Ishikawa (cell line): ENCODE measurements at regions not wholly inside any gene's neighbourhood (a gene's known extent, or its start where the extent isn't known, plus 50 kb on each side); places are given as distances from the start of the nearest gene placed in this dataset.

Source experiments
- CEBPB ChIP-seq: IDR thresholded peaks from 2 replicates; pipeline ENCODE4 v1.6.1; 2012
- CREB1 ChIP-seq: IDR thresholded peaks from 2 replicates; pipeline ENCODE4 v1.6.1; 2012; ENCODE audit warnings: low read depth
- EGR1 ChIP-seq: IDR thresholded peaks from 2 replicates; pipeline ENCODE4 v1.6.1; 2012
- EP300 ChIP-seq: IDR thresholded peaks from 2 replicates; pipeline ENCODE4 v1.6.1; 2012; ENCODE audit warnings: borderline replicate concordance
- FOXM1 ChIP-seq: IDR thresholded peaks from 2 replicates; pipeline ENCODE4 v1.6.1; 2012; ENCODE audit warnings: low read depth, borderline replicate concordance
- NFIC ChIP-seq: IDR thresholded peaks from 2 replicates; pipeline ENCODE4 v1.6.1; 2012
- RAD21 ChIP-seq: IDR thresholded peaks from 2 replicates; pipeline ENCODE4 v1.6.1; 2012; ENCODE audit warnings: low read depth
- TAF1 ChIP-seq: IDR thresholded peaks from 2 replicates; pipeline ENCODE4 v1.6.1; 2012; ENCODE audit warnings: low read depth, mild to moderate bottlenecking
- TCF12 ChIP-seq: IDR thresholded peaks from 2 replicates; pipeline ENCODE4 v1.6.1; 2012; ENCODE audit warnings: low read depth
- TEAD4 ChIP-seq: IDR thresholded peaks from 2 replicates; pipeline ENCODE4 v1.6.1; 2012
- YY1 ChIP-seq: IDR thresholded peaks from 2 replicates; pipeline ENCODE4 v1.6.1; 2012; ENCODE audit warnings: low read depth
- ZBTB7A ChIP-seq: IDR thresholded peaks from 2 replicates; pipeline ENCODE4 v1.6.1; 2012; ENCODE audit warnings: low read depth
- TF ChIP-seq, protein P1 (sequence below): IDR thresholded peaks from 2 replicates; pipeline ENCODE4 v1.6.1; 2012
- TF ChIP-seq, protein P2 (sequence below): IDR thresholded peaks from 2 replicates; pipeline ENCODE4 v1.6.1; 2012
- TF ChIP-seq, protein P3 (sequence below): IDR thresholded peaks from 2 replicates; pipeline ENCODE4 v1.6.1; 2012; ENCODE audit warnings: low read depth, mild to moderate bottlenecking

DNA sequence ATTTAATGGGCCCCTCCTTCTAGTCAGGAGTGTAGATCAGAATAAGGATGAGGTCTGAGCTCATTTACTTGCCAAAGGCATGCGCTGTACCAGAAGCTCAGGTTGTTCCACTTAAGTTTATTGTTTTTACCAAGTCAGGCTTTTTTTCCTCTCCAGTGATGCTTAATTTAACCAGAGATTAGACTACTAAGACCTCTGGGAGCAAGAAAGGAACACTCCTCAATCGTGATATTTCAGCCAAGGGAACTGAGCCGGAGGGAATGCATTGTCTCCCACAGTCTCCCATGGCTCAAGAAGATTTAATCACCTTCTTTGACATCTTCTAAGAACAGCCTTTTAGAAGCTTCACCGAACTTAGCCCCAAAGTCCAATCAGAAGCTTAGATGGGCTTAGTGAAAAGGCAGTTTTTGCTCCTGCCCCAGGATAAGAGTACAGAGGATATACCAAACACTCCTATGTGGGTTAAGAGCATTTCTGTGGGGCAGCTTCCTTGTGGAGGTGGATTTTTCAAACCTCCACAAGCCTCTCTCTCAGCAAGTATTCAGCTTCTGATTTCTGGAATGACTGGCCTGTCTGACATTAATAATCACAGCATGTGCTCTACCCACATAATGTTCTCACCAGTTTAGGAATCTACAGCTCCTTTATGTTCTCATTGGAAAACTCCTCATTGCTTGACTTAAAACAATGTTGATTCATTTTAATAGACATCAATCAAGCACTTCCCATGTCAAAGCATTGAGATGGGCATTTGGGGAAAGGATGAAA, 322.7 kb downstream of the SUCLA2 start:
- TF ChIP-seq FOXM1 (no peak), EP300 (no peak), CEBPB (no peak), YY1 (no peak), RAD21 (no peak)
- TF ChIP-seq, protein P1, sequence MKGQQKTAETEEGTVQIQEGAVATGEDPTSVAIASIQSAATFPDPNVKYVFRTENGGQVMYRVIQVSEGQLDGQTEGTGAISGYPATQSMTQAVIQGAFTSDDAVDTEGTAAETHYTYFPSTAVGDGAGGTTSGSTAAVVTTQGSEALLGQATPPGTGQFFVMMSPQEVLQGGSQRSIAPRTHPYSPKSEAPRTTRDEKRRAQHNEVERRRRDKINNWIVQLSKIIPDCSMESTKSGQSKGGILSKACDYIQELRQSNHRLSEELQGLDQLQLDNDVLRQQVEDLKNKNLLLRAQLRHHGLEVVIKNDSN: no peak

DNA sequence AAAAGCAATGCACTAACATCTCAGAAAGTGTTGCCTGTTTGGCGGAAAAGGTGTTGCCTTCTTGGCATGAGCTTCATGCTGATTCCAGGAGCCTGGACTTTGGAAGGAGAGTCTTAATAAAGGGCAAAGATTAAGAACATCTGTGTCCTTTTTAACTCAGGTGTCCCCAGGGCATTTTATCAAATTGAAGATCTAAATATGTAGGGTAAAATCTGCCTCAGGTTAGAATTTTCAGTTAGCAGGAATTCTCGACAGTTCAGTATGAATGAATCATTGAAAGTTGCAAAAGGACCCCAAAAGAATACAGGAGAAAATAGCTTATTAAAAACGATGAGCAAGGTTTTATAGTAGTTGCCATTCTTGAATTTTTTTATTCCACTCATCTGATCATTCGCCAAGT, 325.2 kb downstream of the SUCLA2 start:
- TF ChIP-seq YY1 (no peak), EGR1 (no peak), RAD21 (no peak), CREB1 (no peak), ZBTB7A (no peak), FOXM1 (no peak), TEAD4 (no peak), TAF1 (no peak), CEBPB (no peak), TCF12 (no peak), NFIC (no peak), EP300 (no peak)
- TF ChIP-seq, protein P2, sequence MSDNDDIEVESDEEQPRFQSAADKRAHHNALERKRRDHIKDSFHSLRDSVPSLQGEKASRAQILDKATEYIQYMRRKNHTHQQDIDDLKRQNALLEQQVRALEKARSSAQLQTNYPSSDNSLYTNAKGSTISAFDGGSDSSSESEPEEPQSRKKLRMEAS: no peak
- TF ChIP-seq, protein P3, sequence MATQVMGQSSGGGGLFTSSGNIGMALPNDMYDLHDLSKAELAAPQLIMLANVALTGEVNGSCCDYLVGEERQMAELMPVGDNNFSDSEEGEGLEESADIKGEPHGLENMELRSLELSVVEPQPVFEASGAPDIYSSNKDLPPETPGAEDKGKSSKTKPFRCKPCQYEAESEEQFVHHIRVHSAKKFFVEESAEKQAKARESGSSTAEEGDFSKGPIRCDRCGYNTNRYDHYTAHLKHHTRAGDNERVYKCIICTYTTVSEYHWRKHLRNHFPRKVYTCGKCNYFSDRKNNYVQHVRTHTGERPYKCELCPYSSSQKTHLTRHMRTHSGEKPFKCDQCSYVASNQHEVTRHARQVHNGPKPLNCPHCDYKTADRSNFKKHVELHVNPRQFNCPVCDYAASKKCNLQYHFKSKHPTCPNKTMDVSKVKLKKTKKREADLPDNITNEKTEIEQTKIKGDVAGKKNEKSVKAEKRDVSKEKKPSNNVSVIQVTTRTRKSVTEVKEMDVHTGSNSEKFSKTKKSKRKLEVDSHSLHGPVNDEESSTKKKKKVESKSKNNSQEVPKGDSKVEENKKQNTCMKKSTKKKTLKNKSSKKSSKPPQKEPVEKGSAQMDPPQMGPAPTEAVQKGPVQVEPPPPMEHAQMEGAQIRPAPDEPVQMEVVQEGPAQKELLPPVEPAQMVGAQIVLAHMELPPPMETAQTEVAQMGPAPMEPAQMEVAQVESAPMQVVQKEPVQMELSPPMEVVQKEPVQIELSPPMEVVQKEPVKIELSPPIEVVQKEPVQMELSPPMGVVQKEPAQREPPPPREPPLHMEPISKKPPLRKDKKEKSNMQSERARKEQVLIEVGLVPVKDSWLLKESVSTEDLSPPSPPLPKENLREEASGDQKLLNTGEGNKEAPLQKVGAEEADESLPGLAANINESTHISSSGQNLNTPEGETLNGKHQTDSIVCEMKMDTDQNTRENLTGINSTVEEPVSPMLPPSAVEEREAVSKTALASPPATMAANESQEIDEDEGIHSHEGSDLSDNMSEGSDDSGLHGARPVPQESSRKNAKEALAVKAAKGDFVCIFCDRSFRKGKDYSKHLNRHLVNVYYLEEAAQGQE: no peak
- TF ChIP-seq, protein P1: no peak

DNA sequence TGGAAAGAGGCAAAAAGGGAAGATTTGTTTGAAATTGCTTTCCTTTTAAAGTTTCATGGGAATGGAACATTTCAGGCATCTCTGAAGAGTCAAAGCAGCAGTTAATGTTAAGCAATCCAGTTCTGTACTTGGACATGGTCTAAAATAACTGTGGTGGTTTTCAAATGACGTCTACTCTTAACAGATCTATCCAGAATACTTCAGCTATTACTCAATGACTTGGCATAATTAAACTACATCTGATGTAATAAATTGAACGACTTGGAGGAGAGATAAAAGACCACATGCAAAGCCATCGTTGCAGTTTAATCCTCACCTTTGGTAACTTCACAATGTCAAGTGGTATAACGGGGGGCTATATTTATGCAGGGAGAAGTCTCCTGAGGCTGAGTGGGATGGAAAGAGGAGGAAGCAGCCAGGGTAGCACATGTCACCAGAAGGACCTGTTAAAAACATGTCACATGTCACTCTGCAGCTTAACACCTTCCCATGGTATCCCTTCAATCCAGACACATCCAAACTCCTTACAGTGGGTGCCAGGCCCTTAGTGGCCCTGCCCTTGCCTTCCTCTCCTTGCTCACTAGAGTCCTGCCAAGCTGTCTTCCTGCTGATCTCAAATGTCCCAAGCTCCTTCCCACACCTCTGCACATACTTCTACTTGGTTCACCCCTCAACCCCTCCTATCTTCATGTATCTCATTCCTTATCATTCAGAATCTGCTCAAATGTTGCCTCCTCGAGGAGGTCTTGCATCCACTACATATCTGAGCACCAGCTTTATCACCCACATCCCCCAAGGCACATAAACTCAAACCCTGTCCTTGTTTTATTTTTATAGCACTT, 327.8 kb downstream of the SUCLA2 start:
- no peak for TF ChIP-seq TCF12

DNA sequence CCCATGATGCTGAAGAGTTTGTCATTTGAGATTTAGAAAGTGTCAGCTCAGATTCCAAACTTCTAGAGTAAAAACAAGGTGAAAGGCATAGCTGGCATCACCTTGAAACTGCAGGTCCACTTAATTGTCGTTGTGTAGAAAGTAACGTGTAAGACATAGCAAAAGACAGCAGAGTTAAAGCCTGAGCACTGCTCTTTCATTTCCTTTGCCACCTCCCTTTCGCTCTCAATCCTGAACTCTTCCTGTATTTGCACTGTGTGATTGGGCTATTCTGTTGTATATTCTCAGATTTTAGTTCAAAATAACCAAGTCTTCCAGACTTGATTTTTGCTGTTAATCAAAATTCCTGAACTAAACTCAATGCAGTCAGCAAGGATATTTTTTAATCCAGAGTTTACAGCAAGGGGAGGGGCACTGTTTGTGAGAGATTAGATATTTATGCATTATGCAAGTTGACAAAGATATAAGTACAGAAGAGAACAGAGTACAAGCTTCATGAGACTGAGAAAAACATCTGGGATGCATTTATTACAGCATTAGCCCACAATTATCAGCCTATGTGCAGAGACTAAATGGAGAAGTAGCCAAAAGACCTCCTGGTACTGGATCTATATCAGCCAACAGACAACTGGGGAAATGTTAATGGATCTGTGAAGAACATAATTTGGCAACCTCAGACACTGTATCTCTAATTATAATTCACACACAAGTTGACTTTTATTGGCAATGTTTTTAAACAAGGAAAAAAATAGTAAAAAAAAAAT, 328.6 kb downstream of the SUCLA2 start:
- TF ChIP-seq EGR1: no peak
- TF ChIP-seq TCF12: no peak
- TF ChIP-seq, protein P3: no peak
- TF ChIP-seq, protein P2: no peak
- no peak for TF ChIP-seq EP300
- no peak for TF ChIP-seq CEBPB
- no peak for TF ChIP-seq FOXM1
- TF ChIP-seq NFIC: no peak
- no peak for TF ChIP-seq RAD21
- no peak for TF ChIP-seq CREB1

DNA sequence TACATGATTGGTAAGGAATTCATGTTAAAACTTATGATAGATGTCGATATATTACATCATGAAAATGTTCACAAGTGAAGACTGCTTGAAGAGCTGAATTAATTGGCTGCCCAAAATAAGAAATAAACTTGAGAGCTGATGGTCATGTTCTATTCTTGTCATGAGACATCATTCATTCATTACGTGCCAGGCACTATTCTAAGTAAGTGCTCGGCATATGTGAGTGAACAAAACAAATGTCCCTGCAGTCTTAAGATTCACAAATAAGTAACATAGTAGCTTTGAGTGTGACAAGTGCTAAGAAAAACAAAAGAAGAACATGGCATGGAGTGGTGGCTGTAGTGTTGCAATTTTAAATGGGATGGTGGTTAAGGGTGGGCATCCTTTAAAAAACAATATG, 329.3 kb downstream of the SUCLA2 start:
- TF ChIP-seq, protein P3: no peak
- TF ChIP-seq ZBTB7A (no peak), NFIC (no peak), EGR1 (no peak), YY1 (no peak), CREB1 (no peak), RAD21 (no peak), FOXM1 (no peak), TCF12 (no peak)
- TF ChIP-seq, protein P1: no peak
- TF ChIP-seq, protein P2: no peak
